Common myeloid progenitor, CD34-positive (primary cell): ENCODE measurements at regions not wholly inside any gene's neighbourhood (a gene's known extent, or its start where the extent isn't known, plus 50 kb on each side); places are given as distances from the start of the nearest gene placed in this dataset.

Source experiments
- CTCF ChIA-PET: fragments of 350-600 bp; sonication (Branson Sonifier 250); formaldehyde crosslinking; loops from one replicate; lab custom pipeline; 2021; ENCODE audit warnings: antibody characterized with exemption; lab: Charles Lee
- POLR2A ChIA-PET: fragments of 350-600 bp; sonication (Branson Sonifier 250); formaldehyde crosslinking; loops from one replicate; lab custom pipeline; 2021; ENCODE audit warnings: antibody characterized with exemption; lab: Charles Lee
- DNase-seq, 3 donors: peaks; one replicate each; pipeline versions ENCODE4 v3.0.0 to v3.0.0-alpha.2; 2013
- H3K27ac ChIP-seq, 2 experiments: 1 replicate in 1 of 2; 2 replicates in 1 of 2; pipeline ENCODE4 v1.7.0; 2013; ENCODE audit warnings: inconsistent platforms in 2 of 2, low read length in 2 of 2, mild to moderate bottlenecking in 2 of 2, low read depth in 1 of 2, moderate library complexity in 1 of 2; ENCODE audit not compliant: severe bottlenecking in 2 of 2, insufficient read depth in 1 of 2, poor library complexity in 1 of 2
- H3K27me3 ChIP-seq, 5 experiments: replicated peaks in 2 of 5; 1 replicate in 3 of 5; 2 replicates in 2 of 5; pipeline versions ENCODE4 v1.6.1 to v1.7.0; 2013; ENCODE audit warnings: low read length in 4 of 5, mild to moderate bottlenecking in 2 of 5, moderate library complexity in 2 of 5, inconsistent platforms in 1 of 5; ENCODE audit not compliant: insufficient read depth in 5 of 5, control insufficient read depth in 4 of 5
- H3K36me3 ChIP-seq, 4 experiments: 1 replicate in 2 of 4; 2 replicates in 2 of 4; pipeline versions ENCODE4 v1.6.1 to v1.7.0; 2013; ENCODE audit warnings: low read length in 3 of 4, control low read depth in 1 of 4, mild to moderate bottlenecking in 1 of 4; ENCODE audit not compliant: control insufficient read depth in 4 of 4, insufficient read depth in 4 of 4
- H3K4me1 ChIP-seq, 4 experiments: 1 replicate in 3 of 4; 2 replicates in 1 of 4; pipeline versions ENCODE4 v1.6.1 to v1.7.1; 2013; ENCODE audit warnings: low read length in 3 of 4, mild to moderate bottlenecking in 3 of 4, control low read depth in 1 of 4, inconsistent platforms in 1 of 4, moderate library complexity in 1 of 4; ENCODE audit not compliant: control insufficient read depth in 4 of 4, insufficient read depth in 4 of 4; ENCODE audit errors: control extremely low read depth in 1 of 4
- H3K4me3 ChIP-seq, 7 experiments: 1 replicate in 4 of 7; 2 replicates in 3 of 7; pipeline versions ENCODE4 v1.5.1 to v1.7.0; 2013; ENCODE audit warnings: mild to moderate bottlenecking in 7 of 7, low read length in 6 of 7, moderate library complexity in 6 of 7, inconsistent platforms in 2 of 7, low read depth in 2 of 7, control low read depth in 1 of 7; ENCODE audit not compliant: insufficient read depth in 4 of 7, control insufficient read depth in 1 of 7; ENCODE audit errors: extremely low read depth in 1 of 7
- H3K9me3 ChIP-seq, 5 experiments: 1 replicate in 4 of 5; 2 replicates in 1 of 5; pipeline versions ENCODE4 v1.6.1 to v1.7.1; 2013; ENCODE audit warnings: low read length in 4 of 5, mild to moderate bottlenecking in 2 of 5, inconsistent platforms in 1 of 5, low read depth in 1 of 5, moderate library complexity in 1 of 5; ENCODE audit not compliant: control insufficient read depth in 4 of 5, insufficient read depth in 2 of 5; ENCODE audit errors: control extremely low read depth in 1 of 5
- WGBS: methylation state at CpG from one replicate; pipeline ENCODE4 v1.1.5; 2013; ENCODE audit not compliant: insufficient coverage; 5-methylcytosine and 5-hydroxymethylcytosine counted together

DNA sequence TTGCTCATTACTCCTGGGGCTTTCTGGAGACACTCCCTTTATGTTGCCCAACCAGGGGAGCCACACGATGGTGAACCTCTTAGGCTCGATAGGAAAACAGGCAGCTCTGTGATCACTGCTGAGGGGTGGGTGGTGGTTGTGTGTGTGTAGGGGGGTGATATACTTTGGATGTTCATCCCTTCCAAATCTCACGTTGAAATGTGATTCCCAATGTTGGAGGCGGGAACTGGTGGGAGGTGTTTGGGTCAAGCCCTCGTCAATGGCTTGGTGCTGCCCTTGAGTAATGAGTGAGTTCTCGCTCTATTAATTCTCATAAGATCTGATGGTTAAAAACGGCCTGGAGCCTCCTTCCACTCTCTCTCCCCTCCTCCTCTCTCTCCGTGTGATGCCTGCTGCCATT lies 204.0 kb upstream of the B3GAT1 start:
- Histone ChIP-seq H3K27me3 (peaks cover 0 to 3% (median 0%) of the 10 kb centered on the region in 5 experiments), H3K9me3 (no peaks in the 10 kb centered on the region)
- WGBS = 90% methylated on average over 5 of the region's 8 CpGs

DNA sequence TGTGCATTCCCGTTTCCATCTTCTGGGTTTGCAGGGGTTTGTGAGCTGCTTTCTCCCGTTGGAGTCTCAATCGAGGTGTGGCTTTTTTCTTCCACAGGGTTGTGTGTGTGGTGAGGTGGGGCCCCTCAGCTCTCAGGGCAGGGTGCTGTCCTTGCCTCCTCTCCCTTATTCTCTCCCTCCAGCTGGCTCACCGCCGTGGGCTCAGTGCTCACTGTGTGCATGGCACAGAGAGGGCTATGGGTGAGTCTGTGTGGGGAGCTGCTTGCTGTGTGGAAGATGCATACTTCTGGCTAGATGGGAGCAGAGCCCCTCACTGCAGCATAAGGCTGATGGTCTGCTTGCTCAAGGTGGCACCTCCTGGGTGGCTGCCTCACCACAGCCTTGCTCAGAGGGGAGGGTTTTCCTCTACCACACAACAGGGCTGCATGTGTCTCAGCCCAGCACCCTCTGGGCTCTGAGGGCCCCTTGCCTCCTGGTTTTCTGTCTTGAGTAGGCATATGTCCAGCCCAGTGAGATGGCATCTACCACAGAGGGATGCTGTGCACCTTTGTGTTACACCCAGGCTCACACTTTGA lies 203.1 kb upstream of the B3GAT1 start:
- Histone ChIP-seq H3K36me3 (no peaks in the 10 kb centered on the region), H3K27me3 (peaks cover 0 to 3% (median 0%) of the 10 kb centered on the region in 5 experiments), H3K4me3 (no peak overlapping the region), H3K27ac (no peak overlapping the region), H3K9me3 (no peaks in the 10 kb centered on the region), H3K4me1 (no peaks in the 10 kb centered on the region)
- CTCF ChIA-PET = no interaction called here
- POLR2A ChIA-PET = no interaction called here
- WGBS = 60% methylated on average over 1 of the region's 5 CpGs
- no peak for DNase-seq

More for the DNA sequence above, 204.0 kb upstream of the B3GAT1 start:
- ChIA-PET CTCF (no interaction called here), POLR2A (no interaction called here)
- Histone ChIP-seq H3K4me3 (no peak overlapping the region), H3K27ac (no peak overlapping the region), H3K36me3 (no peaks in the 10 kb centered on the region), H3K4me1 (no peaks in the 10 kb centered on the region)
- DNase-seq = no peak

DNA sequence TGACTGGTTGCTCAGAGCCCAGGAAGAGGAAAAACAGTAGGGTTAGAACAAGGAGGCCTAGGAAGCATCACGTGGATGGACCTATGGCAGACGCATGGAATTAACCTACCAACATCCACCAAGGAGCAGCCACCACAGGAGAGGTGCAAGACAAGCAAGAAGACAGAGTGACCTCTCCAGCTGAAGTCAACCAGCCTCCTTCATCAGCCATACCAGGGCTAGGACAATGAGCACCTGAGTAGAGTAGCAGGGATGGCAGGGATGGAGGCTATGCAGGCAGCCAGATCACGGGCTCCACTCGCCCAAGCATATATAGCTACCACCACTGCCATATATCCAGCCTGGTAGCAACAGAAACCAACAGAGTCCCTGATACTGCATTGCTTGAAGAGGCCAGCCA lies 202.1 kb upstream of the B3GAT1 start:
- Histone ChIP-seq H3K4me1 (no peaks in the 10 kb centered on the region), H3K27ac (no peak overlapping the region), H3K9me3 (no peaks in the 10 kb centered on the region), H3K27me3 (peaks cover 0 to 10% (median 1%) of the 10 kb centered on the region in 5 experiments), H3K4me3 (no peak overlapping the region), H3K36me3 (no peaks in the 10 kb centered on the region)
- POLR2A ChIA-PET = no interaction called here
- 83% methylated on average over 1 of the region's 4 CpGs for WGBS
- DNase-seq = no peak
- CTCF ChIA-PET = interaction anchor here (1.4 kb wide), 1 partner anchor 8 kb away, joined by 3 read pairs; no protein-coding TSS in a partner anchor

DNA sequence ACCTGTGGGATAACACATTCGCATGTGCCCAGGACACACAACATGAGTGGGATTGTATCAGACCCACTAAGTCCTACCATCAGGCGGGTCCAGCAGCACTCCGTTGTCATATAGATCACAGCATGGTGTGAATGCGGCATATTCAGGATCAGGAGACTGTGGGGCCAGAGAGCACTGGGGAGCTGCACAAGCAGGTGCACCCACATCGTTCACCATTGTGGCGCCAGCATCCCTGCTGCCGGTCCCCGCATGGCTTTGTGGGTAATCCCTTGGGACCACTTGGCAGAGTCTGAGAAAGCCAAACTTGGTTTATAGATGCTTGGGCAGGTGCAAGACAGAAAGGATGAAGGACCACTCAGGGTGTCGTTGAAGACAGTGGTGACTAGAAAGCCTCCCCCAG lies 201.6 kb upstream of the B3GAT1 start:
- ChIA-PET CTCF (interaction anchor here (1.4 kb wide), 1 partner anchor 9 kb away, joined by 3 read pairs; no protein-coding TSS in a partner anchor), POLR2A (no interaction called here)
- no peaks in the 10 kb centered on the region for H3K4me1 ChIP-seq
- no peak for DNase-seq
- H3K27ac ChIP-seq = no peak overlapping the region
- 99% methylated on average over 8 of the region's 9 CpGs for WGBS
- H3K27me3 ChIP-seq = peaks cover 0 to 10% (median 0%) of the 10 kb centered on the region in 5 experiments
- H3K36me3 ChIP-seq = no peaks in the 10 kb centered on the region
- no peaks in the 10 kb centered on the region for H3K9me3 ChIP-seq
- H3K4me3 ChIP-seq = no peak overlapping the region

DNA sequence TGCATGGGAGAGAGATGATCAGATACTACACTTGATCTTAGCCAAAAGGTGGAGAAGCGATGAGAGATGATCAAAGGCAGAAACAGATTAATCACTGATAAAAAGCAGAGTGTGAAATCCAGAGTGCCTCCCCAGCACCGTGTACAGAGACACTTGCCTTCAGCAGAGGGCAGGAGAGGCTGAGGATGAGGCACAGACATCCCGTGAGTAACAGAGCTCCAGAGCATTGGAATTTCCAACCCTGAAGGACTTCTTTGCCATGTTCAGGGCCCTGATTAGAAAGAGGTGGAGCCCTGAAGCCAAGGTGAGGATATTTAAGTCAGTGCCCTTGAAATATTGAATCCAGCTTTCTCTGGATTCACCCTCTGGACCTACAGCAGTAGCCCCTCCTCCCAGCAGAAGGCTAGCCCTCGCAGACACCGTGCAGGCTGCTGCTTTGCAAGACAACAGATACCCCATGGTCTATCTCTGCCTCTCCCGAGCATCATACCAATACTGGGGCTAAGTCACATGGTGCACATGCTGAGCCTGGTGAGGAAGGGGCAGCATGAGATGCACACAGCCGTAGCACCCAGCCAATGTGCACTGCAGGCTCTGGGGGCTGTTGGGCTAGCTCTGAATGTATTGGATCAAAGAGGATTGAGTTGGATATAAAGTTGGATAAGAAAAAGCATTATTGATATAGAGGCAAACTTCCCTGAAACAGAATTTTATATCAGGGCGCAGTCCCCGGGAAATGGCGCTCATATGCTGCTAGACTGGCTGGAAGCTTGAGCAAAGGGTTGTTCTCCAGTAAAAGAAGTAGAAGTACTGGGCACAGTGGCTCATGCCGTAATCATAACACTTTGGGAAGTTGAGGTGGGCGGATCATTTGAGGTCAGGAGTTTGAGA lies 200.3 kb upstream of the B3GAT1 start:
- ChIA-PET POLR2A (no interaction called here), CTCF (no interaction called here)
- no peaks in the 10 kb centered on the region for H3K36me3 ChIP-seq
- no peak overlapping the region for H3K27ac ChIP-seq
- no peak for DNase-seq
- 66% methylated on average over 9 of the region's 12 CpGs for WGBS
- H3K4me1 ChIP-seq = no peaks in the 10 kb centered on the region
- H3K27me3 ChIP-seq = peaks cover 0 to 10% (median 0%) of the 10 kb centered on the region in 5 experiments
- no peak overlapping the region for H3K4me3 ChIP-seq
- no peaks in the 10 kb centered on the region for H3K9me3 ChIP-seq

DNA sequence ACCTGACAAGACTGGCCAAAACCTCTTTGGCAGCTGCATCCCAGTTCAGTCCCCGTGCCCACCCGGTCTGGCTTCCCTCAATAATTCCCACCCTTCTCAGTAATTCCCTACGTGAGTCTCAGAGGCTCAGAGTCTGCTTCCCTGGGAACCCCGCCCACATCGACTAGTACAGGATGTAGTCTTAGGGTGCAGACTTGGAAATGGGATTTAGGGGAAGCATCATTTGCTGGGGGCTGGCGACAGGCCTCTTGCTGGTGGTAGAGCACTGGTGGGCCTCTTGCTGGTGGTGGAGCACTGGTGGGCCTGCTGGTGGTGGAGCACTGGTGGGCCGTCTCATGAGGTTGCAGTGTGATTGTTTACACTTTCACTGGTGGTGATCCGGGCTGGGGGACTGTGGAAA lies 199.5 kb upstream of the B3GAT1 start:
- CTCF ChIA-PET = no interaction called here
- POLR2A ChIA-PET = no interaction called here
- Histone ChIP-seq H3K4me1 (no peaks in the 10 kb centered on the region), H3K27ac (no peak overlapping the region), H3K27me3 (peaks cover 0 to 10% (median 0%) of the 10 kb centered on the region in 5 experiments), H3K4me3 (no peak overlapping the region), H3K9me3 (no peaks in the 10 kb centered on the region), H3K36me3 (no peaks in the 10 kb centered on the region)
- no peak for DNase-seq
- WGBS = 88% methylated on average over 3 of the region's 8 CpGs
